ENCODE measurements at regions not wholly inside any gene's neighbourhood (a gene's known extent, or its start where the extent isn't known, plus 50 kb on each side); places are given as distances from the start of the nearest gene placed in this dataset.

DNA sequence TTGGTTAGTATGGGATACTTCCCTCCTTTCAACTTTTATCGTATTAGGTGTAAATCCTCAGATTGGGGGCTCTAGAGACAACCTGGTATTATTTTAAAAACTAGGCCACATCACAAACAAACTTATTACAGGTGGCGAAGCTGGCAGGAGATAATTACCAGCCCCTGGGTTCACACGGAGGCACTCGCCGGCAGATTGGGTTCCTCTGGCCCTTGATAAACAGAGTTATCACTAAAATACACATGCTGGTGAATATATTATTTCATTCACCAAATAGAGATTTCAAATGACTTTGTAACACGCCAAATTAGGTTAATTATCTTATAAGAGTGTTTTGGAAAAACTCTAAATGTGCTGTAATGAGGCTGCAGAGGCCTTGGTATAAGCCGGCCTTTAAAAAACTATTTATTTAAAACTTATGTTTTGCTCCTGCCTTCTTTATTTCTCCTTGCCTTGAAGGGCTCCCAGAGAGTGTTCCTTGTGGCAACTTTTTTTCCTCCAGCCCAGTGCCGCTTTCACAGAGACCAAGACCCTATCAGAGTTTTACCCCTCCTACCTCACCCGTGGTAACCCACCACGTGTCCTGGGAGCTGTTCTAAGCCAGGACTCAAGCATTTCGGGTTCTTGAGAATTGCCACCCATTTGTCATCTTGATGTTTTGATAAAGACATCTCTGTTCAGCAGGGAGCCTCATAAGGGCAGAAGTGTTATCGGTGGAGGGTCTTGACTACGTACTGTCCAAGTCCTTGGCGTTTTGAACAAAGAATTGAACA is 468.6 kb upstream of the CFAP20DC start:
- no peak for TF ChIP-seq GATA3 (IDR thresholded peaks at IDR 0.05; ENCODE audit: low read depth, low read length)
- TF ChIP-seq GATA2 (IDR thresholded peaks at IDR 0.05; ENCODE audit: low read depth, low read length), result no peak

Data from SH-SY5Y (cell line).